ENCODE measurements at regions not wholly inside any gene's neighbourhood (a gene's known extent, or its start where the extent isn't known, plus 50 kb on each side); places are given as distances from the start of the nearest gene placed in this dataset.

DNA sequence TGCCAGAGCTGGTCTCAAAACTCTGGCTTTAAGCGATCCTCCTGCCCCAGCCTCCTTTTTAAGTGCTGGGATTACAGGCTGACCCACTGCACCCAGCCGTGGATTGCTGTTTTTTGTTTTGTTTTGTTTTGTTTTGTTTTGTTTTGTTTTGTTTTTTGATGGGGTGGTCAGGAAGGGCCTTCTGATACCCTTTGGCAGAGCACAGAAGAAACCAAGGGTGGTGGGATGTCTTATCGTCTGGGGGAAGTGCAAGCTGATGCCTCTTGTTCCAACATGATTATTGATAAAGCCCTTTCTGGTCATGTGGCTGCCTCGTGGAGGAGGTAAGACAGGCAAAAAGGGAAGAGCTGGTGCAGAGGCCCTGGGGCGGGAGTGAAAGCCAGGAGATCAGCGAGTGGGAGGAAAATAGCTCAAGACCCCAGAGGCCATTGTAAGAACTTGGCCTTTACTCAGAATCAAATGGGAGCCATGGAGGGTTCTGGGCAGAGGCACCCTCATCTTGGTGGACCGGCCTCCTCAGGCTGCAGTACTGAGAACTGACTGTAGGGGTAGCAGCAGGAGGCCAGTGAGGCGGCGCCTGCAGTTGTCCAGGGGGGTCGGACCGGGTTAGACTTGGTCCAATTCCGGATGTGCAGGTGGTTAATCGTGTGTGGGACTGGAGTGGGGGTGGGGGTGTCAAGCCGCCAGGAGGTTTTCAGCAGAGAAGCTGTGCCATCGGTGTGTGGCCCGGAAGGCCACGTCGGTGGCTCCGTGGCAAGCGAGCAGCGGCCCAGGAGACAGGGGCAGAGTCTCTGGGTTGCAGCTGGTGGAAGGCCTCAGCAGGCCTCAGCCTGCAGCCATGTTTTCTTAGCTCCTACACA is 84.4 kb upstream of the GSE1 start:
- BruUV-seq (replicated peaks): no TSS peak
- no peak overlapping the region for H3K27ac ChIP-seq
- no peaks in the 10 kb centered on the region for H3K36me3 ChIP-seq (ENCODE audit: low read depth)
- no peaks in the 10 kb centered on the region for H3K27me3 ChIP-seq (ENCODE audit: insufficient read depth, low read depth)
- H3K4me1 ChIP-seq (replicated peaks; ENCODE audit: insufficient read depth): peaks cover 25% of the 10 kb centered on the region
- POLR2A ChIA-PET (ENCODE audit: unreplicated experiment): interaction anchor here (0.7 kb wide), 1 partner anchor 23 kb away, joined by 3 read pairs; no protein-coding TSS in a partner anchor
- no peak overlapping the region for H2AFZ ChIP-seq
- peaks cover 27% of the 10 kb centered on the region; the same call in 1 of the 2 replicates for H3F3A ChIP-seq (ENCODE audit: insufficient read depth, low read depth)
- intact Hi-C loops (cut with micrococcal nuclease; ENCODE audit: unreplicated experiment): no loop called here
- H3K9me2 ChIP-seq (ENCODE audit: insufficient read depth): no peaks in the 10 kb centered on the region
- H3K4me3 ChIP-seq: no peak overlapping the region
- no peak overlapping the region for H3K4me2 ChIP-seq
- H4K20me1 ChIP-seq (ENCODE audit: insufficient read depth): no peaks in the 10 kb centered on the region
- H3K79me2 ChIP-seq (ENCODE audit: low read depth): no peaks in the 10 kb centered on the region
- CTCF ChIA-PET: interaction anchor here (0.7 kb wide), 1 partner anchor 126 kb away, joined by 3 read pairs; no protein-coding TSS in a partner anchor
- no peak for DNase-seq
- H3K9me3 ChIP-seq (ENCODE audit: insufficient read depth, low read depth): no peaks in the 10 kb centered on the region
- TF ChIP-seq, protein P1, sequence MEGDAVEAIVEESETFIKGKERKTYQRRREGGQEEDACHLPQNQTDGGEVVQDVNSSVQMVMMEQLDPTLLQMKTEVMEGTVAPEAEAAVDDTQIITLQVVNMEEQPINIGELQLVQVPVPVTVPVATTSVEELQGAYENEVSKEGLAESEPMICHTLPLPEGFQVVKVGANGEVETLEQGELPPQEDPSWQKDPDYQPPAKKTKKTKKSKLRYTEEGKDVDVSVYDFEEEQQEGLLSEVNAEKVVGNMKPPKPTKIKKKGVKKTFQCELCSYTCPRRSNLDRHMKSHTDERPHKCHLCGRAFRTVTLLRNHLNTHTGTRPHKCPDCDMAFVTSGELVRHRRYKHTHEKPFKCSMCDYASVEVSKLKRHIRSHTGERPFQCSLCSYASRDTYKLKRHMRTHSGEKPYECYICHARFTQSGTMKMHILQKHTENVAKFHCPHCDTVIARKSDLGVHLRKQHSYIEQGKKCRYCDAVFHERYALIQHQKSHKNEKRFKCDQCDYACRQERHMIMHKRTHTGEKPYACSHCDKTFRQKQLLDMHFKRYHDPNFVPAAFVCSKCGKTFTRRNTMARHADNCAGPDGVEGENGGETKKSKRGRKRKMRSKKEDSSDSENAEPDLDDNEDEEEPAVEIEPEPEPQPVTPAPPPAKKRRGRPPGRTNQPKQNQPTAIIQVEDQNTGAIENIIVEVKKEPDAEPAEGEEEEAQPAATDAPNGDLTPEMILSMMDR (conservative IDR thresholded peaks at IDR 0.05): peak; percentile 60
- TF ChIP-seq EZH2 (IDR thresholded peaks at IDR 0.05; ENCODE audit: low read depth): no peak

DNA sequence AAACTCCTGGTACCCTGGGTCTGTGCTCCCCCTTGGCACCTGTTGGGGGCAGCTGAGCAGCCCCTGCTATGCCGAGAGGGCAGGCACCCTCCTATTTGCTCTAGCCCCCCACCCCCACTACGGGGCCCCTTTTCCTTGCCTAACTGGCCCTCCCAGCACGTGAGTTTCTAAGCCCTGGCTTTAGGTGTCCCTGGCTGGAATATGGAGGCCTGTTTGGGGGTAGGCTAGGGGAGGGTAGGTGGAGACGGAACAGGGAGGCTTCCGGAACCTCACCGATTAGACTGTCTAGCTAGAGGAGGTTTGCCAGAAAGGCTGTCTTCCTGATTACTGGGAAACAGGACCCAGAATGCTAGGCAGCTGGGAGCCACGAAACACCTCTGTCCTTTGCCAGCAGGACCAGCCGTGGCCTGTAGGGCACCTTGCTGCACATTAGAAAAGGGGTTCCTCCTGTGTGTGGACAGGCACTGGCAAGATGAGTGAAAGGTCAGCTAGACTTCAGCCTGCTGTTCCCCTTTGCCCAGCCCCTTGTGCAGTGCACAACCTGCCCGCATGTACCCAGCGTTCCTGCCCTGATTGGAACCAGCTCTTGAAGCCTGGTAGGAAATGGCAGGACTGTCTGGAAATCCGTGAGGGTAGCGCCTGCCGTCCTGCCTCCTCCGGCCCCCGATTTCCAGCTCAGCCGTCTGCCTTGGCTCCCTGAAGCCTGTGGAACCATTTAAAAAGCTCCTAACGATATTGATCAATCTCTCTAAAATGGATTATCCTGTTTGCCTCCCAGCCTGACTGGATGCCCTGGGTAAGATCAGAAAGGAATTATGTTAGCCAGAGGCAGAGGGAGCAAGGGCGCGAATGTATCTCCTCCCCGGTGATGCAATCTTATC is 83.4 kb upstream of the GSE1 start:
- ChIA-PET POLR2A (ENCODE audit: unreplicated experiment) (no interaction called here), CTCF (interaction anchor here (0.6 to 0.7 kb wide), 2 partner anchors 24 to 127 kb away, joined by 3 read pairs; no protein-coding TSS in a partner anchor)
- intact Hi-C loops (cut with micrococcal nuclease; ENCODE audit: unreplicated experiment): no loop called here
- TF ChIP-seq, protein P1 (conservative IDR thresholded peaks at IDR 0.05): no peak
- TF ChIP-seq EZH2 (IDR thresholded peaks at IDR 0.05; ENCODE audit: low read depth): no peak
- no peak overlapping the region for H3K27ac ChIP-seq
- H2AFZ ChIP-seq: no peak overlapping the region
- H3K36me3 ChIP-seq (ENCODE audit: low read depth): no peaks in the 10 kb centered on the region
- no TSS peak for BruUV-seq (replicated peaks)
- no peaks in the 10 kb centered on the region for H3K27me3 ChIP-seq (ENCODE audit: insufficient read depth, low read depth)
- H3K4me3 ChIP-seq: no peak overlapping the region
- no peak for DNase-seq
- H3K9me3 ChIP-seq (ENCODE audit: insufficient read depth, low read depth): no peaks in the 10 kb centered on the region
- no peak overlapping the region for H3K4me2 ChIP-seq
- H4K20me1 ChIP-seq (ENCODE audit: insufficient read depth): no peaks in the 10 kb centered on the region
- no peaks in the 10 kb centered on the region for H3K9me2 ChIP-seq (ENCODE audit: insufficient read depth)
- H3K4me1 ChIP-seq (replicated peaks; ENCODE audit: insufficient read depth): peaks cover 15% of the 10 kb centered on the region
- H3F3A ChIP-seq (ENCODE audit: insufficient read depth, low read depth): peaks cover 17% of the 10 kb centered on the region; the same call in 1 of the 2 replicates
- no peaks in the 10 kb centered on the region for H3K79me2 ChIP-seq (ENCODE audit: low read depth)

DNA sequence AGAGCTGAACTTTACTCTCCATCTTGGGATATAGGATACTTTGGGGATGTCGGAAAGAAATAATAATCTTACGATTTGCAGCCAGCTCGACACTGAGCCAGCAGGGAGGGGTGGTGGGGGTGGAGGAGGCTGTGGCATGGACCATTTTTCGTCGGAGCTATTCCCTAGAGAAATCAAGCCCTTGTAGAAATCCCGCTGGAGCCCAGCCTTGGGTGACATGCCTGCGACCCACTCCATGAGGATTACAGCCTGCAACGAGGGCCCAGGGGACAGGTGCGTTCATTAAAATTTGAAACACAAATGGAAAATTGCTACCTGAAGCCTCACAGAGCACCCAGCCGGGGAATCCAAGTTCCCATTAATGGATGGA is 82.8 kb upstream of the GSE1 start:
- H3K9me3 ChIP-seq (ENCODE audit: insufficient read depth, low read depth): no peaks in the 10 kb centered on the region
- no peak overlapping the region for H2AFZ ChIP-seq
- H3K4me2 ChIP-seq: no peak overlapping the region
- H3K36me3 ChIP-seq (ENCODE audit: low read depth): no peaks in the 10 kb centered on the region
- no peaks in the 10 kb centered on the region for H4K20me1 ChIP-seq (ENCODE audit: insufficient read depth)
- no peaks in the 10 kb centered on the region for H3K9me2 ChIP-seq (ENCODE audit: insufficient read depth)
- ChIA-PET POLR2A (ENCODE audit: unreplicated experiment) (no interaction called here), CTCF (interaction anchor here (0.6 kb wide), 1 partner anchor 23 kb away, joined by 3 read pairs; no protein-coding TSS in a partner anchor)
- DNase-seq: no peak
- H3K79me2 ChIP-seq (ENCODE audit: low read depth): no peaks in the 10 kb centered on the region
- BruUV-seq (replicated peaks): no TSS peak
- H3K4me1 ChIP-seq (replicated peaks; ENCODE audit: insufficient read depth): peaks cover 11% of the 10 kb centered on the region
- no peaks in the 10 kb centered on the region for H3K27me3 ChIP-seq (ENCODE audit: insufficient read depth, low read depth)
- TF ChIP-seq, protein P1 (conservative IDR thresholded peaks at IDR 0.05): no peak
- no peak for TF ChIP-seq EZH2 (IDR thresholded peaks at IDR 0.05; ENCODE audit: low read depth)
- no peak overlapping the region for H3K4me3 ChIP-seq
- intact Hi-C loops (cut with micrococcal nuclease; ENCODE audit: unreplicated experiment): no loop called here
- H3F3A ChIP-seq (ENCODE audit: insufficient read depth, low read depth): peaks cover 13% of the 10 kb centered on the region; the same call in 1 of the 2 replicates
- H3K27ac ChIP-seq: no peak overlapping the region

All from PC-9 (cell line).